HG02885 (cell line): ENCODE measurements at regions not wholly inside any gene's neighbourhood (a gene's known extent, or its start where the extent isn't known, plus 50 kb on each side); places are given as distances from the start of the nearest gene placed in this dataset.
"Not testable (repeated sequence)": the region's sequence is repeated elsewhere in the genome, so short reads cannot be mapped to it uniquely, and the experiment has no call there.

ENCODE experiments used
- ATAC-seq: cut with Tn5 transposase; IDR thresholded peaks from one replicate; pipeline ENCODE4 v1.9.1; 2021; ENCODE audit warnings: mild to moderate bottlenecking; ENCODE audit not compliant: unreplicated experiment, poor library complexity

GRCh38 chr1:218015106-218015505 lies 270.0 kb upstream of the RRP15 start:
- not testable (repeated sequence) for ATAC-seq

- no peak for ATAC-seq
These were observed 260.8 kb upstream of the RRP15 start for GRCh38 chr1:218024211-218024720.

- ATAC-seq, result no peak
These were observed 259.6 kb upstream of the RRP15 start for GRCh38 chr1:218025454-218025853.

GRCh38 chr1:218027152-218027551 lies 257.9 kb upstream of the RRP15 start:
- ATAC-seq, result no peak

- ATAC-seq, result no peak
These were observed 254.2 kb upstream of the RRP15 start for GRCh38 chr1:218030846-218031245.

GRCh38 chr1:218031901-218032300 lies 253.2 kb upstream of the RRP15 start:
- ATAC-seq, result no peak

- no peak for ATAC-seq
These were observed 250.6 kb upstream of the RRP15 start for GRCh38 chr1:218034468-218034867.

GRCh38 chr1:218048828-218049420 lies 236.2 kb upstream of the RRP15 start:
- no peak for ATAC-seq

- no peak for ATAC-seq
These were observed 235.5 kb upstream of the RRP15 start for GRCh38 chr1:218049641-218050040.

GRCh38 chr1:218058730-218059129 lies 226.4 kb upstream of the RRP15 start:
- no peak for ATAC-seq

- no peak for ATAC-seq
These were observed 220.7 kb upstream of the RRP15 start for GRCh38 chr1:218064426-218064825.

GRCh38 chr1:218066332-218066731 lies 218.8 kb upstream of the RRP15 start:
- no peak for ATAC-seq

- no peak for ATAC-seq
These were observed 216.9 kb upstream of the RRP15 start for GRCh38 chr1:218068241-218068640.

- no peak for ATAC-seq
These were observed 215.9 kb upstream of the RRP15 start for GRCh38 chr1:218069180-218069579.

- ATAC-seq, result no peak
These were observed 212.0 kb upstream of the RRP15 start for GRCh38 chr1:218073062-218073461.

- ATAC-seq, result no peak
These were observed 206.2 kb upstream of the RRP15 start for GRCh38 chr1:218078916-218079315.

GRCh38 chr1:218079347-218079746 lies 205.7 kb upstream of the RRP15 start:
- no peak for ATAC-seq

GRCh38 chr1:218079820-218080219 lies 205.3 kb upstream of the RRP15 start:
- no peak for ATAC-seq

- ATAC-seq, result no peak
These were observed 204.2 kb upstream of the RRP15 start for GRCh38 chr1:218080863-218081262.

- ATAC-seq, result no peak
These were observed 203.7 kb upstream of the RRP15 start for GRCh38 chr1:218081358-218081757.

GRCh38 chr1:218090459-218090858 lies 194.6 kb upstream of the RRP15 start:
- peak; percentile 63 for ATAC-seq

GRCh38 chr1:218101409-218101808 lies 183.7 kb upstream of the RRP15 start:
- no peak for ATAC-seq

- no peak for ATAC-seq
These were observed 177.1 kb upstream of the RRP15 start for GRCh38 chr1:218108034-218108433.
